ENCODE measurements at regions not wholly inside any gene's neighbourhood (a gene's known extent, or its start where the extent isn't known, plus 50 kb on each side); places are given as distances from the start of the nearest gene placed in this dataset.

DNA sequence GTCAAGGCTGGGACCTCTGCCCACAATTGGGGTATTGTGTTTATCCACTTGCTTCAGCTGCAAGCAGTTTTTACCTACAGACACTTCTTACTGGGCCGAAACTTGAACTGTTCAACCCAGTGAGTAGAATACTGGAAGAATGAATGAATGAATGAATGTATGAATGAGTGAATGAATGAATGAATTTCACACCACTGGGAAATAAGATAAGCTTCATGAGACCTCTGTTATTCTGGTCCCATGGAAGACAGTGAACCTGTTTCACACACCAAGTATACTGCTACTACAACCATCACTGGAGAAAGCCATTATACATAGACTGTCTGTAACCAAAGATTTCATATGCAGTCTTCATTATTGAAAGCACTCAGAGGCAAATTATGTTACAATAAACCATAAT is 295.0 kb upstream of the GULP1 start:
- DNase-seq (ENCODE audit: low read depth) = no peak
- TF ChIP-seq, protein P1, sequence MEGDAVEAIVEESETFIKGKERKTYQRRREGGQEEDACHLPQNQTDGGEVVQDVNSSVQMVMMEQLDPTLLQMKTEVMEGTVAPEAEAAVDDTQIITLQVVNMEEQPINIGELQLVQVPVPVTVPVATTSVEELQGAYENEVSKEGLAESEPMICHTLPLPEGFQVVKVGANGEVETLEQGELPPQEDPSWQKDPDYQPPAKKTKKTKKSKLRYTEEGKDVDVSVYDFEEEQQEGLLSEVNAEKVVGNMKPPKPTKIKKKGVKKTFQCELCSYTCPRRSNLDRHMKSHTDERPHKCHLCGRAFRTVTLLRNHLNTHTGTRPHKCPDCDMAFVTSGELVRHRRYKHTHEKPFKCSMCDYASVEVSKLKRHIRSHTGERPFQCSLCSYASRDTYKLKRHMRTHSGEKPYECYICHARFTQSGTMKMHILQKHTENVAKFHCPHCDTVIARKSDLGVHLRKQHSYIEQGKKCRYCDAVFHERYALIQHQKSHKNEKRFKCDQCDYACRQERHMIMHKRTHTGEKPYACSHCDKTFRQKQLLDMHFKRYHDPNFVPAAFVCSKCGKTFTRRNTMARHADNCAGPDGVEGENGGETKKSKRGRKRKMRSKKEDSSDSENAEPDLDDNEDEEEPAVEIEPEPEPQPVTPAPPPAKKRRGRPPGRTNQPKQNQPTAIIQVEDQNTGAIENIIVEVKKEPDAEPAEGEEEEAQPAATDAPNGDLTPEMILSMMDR (IDR thresholded peaks at IDR 0.05; ENCODE audit: control insufficient read depth, extremely low read depth, insufficient read depth) = no peak
- H3K4me3 ChIP-seq (ENCODE audit: low read depth, low read length) = no peak overlapping the region

DNA sequence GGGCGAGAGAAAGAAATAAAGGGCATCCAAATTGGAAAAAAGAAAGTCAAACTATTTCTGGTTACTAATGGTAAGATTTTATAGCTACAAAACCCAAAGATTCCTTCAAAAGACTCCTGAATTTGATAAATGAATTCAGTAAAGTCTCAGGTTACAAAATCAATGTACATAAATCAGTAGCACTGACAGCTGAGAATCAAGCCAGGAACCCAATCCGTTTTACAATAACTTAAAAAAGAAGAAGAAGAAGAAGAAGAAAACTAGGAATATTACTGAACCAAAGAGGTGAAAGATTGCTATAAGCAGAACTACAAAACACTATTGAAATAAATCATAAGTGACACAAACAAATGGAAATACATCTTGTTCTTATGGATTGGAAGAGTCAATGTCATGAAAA is 291.5 kb upstream of the GULP1 start:
- DNase-seq (ENCODE audit: low read depth) = no peak
- H3K4me3 ChIP-seq (ENCODE audit: low read depth, low read length) = no peak overlapping the region
- TF ChIP-seq, protein P1 (IDR thresholded peaks at IDR 0.05; ENCODE audit: control insufficient read depth, extremely low read depth, insufficient read depth) = no peak

GRCh38 chr2:188003800-188004199 is 287.9 kb upstream of the GULP1 start:
- no peak overlapping the region for H3K4me3 ChIP-seq (ENCODE audit: low read depth, low read length)
- no peak for DNase-seq (ENCODE audit: low read depth)
- TF ChIP-seq, protein P1 (IDR thresholded peaks at IDR 0.05; ENCODE audit: control insufficient read depth, extremely low read depth, insufficient read depth) = no peak

DNA sequence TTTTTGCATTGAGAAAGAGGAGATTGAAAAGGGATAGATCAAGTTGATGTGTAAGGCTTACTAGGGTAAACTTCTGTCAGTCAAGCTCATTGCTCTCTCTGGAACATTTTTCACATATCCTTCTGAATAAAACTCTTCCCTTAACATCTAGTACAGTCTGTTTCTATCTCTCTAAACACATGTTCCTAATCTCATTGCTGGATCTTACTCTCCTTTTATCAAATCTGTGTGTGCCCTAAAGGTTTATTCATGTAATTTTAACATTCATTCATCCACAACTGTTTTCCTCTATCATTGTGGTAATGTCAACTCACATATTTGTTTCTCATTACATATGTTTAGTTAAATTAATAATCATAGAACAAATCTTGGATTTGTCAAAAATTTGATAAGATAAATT is 277.9 kb upstream of the GULP1 start:
- no peak for DNase-seq (ENCODE audit: low read depth)
- TF ChIP-seq, protein P1 (IDR thresholded peaks at IDR 0.05; ENCODE audit: control insufficient read depth, extremely low read depth, insufficient read depth) = no peak
- H3K4me3 ChIP-seq (ENCODE audit: low read depth, low read length) = no peak overlapping the region

- TF ChIP-seq, protein P1 (IDR thresholded peaks at IDR 0.05; ENCODE audit: control insufficient read depth, extremely low read depth, insufficient read depth) = no peak
- H3K4me3 ChIP-seq (ENCODE audit: low read depth, low read length) = no peak overlapping the region
- no peak for DNase-seq (ENCODE audit: low read depth)
Observed at GRCh38 chr2:188016917-188017316, 274.8 kb upstream of the GULP1 start.

DNA sequence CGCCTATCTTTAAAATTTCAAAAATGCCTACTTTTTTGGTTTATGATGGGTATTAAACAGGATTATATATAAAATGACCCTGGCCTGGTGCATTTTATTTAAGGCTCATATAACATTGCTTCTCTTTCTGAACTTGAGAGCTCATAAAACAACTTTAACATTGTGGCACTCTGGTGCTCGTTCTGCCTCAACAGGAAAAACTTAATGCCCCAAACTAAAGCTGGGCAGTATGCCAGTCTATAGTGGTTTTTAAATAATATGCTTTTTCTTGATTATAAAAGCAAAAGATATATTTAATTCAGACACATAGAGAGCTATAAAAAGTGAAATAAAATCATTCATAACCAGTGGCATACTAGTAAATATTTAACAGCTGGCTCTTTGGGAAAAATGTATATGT is 269.3 kb upstream of the GULP1 start:
- H3K4me3 ChIP-seq (ENCODE audit: low read depth, low read length) = no peak overlapping the region
- DNase-seq (ENCODE audit: low read depth) = peak; percentile 44
- TF ChIP-seq, protein P1 (IDR thresholded peaks at IDR 0.05; ENCODE audit: control insufficient read depth, extremely low read depth, insufficient read depth) = no peak

- TF ChIP-seq, protein P1 (IDR thresholded peaks at IDR 0.05; ENCODE audit: control insufficient read depth, extremely low read depth, insufficient read depth) = no peak
- DNase-seq (ENCODE audit: low read depth) = no peak
Observed at GRCh38 chr2:188023035-188023434, 268.6 kb upstream of the GULP1 start.

More at GRCh38 chr2:188023035-188023434, 268.6 kb upstream of the GULP1 start:
- H3K4me3 ChIP-seq (ENCODE audit: low read depth, low read length) = no peak overlapping the region
